Endothelial cell (in vitro differentiated cells): ENCODE measurements at regions not wholly inside any gene's neighbourhood (a gene's known extent, or its start where the extent isn't known, plus 50 kb on each side); places are given as distances from the start of the nearest gene placed in this dataset.

Experiments
- DNase-seq: peaks from one replicate; pipeline ENCODE4 v3.0.0; 2021; ENCODE audit warnings: low spot score
- H3K27ac Mint-ChIP-seq: one replicate; pipeline ENCODE4 v1.8.0; 2021; ENCODE audit warnings: mixed read lengths, inconsistent platforms; ENCODE audit not compliant: unreplicated experiment
- H3K27me3 Mint-ChIP-seq: one replicate; pipeline ENCODE4 v1.8.0; 2021; ENCODE audit warnings: mild to moderate bottlenecking, moderate library complexity, mixed read lengths, inconsistent platforms; ENCODE audit not compliant: unreplicated experiment
- H3K36me3 Mint-ChIP-seq: one replicate; pipeline ENCODE4 v1.8.0; 2021; ENCODE audit warnings: mild to moderate bottlenecking, low read depth, mixed read lengths, inconsistent platforms; ENCODE audit not compliant: unreplicated experiment
- H3K4me1 Mint-ChIP-seq: one replicate; pipeline ENCODE4 v1.8.0; 2021; ENCODE audit warnings: mild to moderate bottlenecking, mixed read lengths, inconsistent platforms; ENCODE audit not compliant: unreplicated experiment
- H3K4me3 Mint-ChIP-seq: one replicate; pipeline ENCODE4 v1.8.0; 2021; ENCODE audit warnings: mild to moderate bottlenecking, mixed read lengths, inconsistent platforms; ENCODE audit not compliant: unreplicated experiment
- H3K9me3 Mint-ChIP-seq: one replicate; pipeline ENCODE4 v1.8.0; 2021; ENCODE audit warnings: mixed read lengths, inconsistent platforms; ENCODE audit not compliant: unreplicated experiment
- TF ChIP-seq, protein P1 (sequence below): fragments of 200-600 bp; sonication (generic); IDR thresholded peaks from one replicate; pipeline ENCODE4 v1.5.0; 2021; ENCODE audit warnings: antibody characterized with exemption; ENCODE audit not compliant: unreplicated experiment

GRCh38 chr3:159146392-159146791, 344.5 kb downstream of the MFSD1 start:
- no peak for DNase-seq
- Mint-ChIP-seq H3K4me3 (no peak overlapping the region), H3K27ac (no peak overlapping the region)

GRCh38 chr3:159146856-159147435, 345.1 kb downstream of the MFSD1 start:
- Mint-ChIP-seq H3K27ac (no peak overlapping the region), H3K4me1 (no peaks in the 10 kb centered on the region)

More at GRCh38 chr3:159146392-159146791, 344.5 kb downstream of the MFSD1 start:
- Mint-ChIP-seq H3K36me3 (no peaks in the 10 kb centered on the region), H3K27me3 (peaks cover 4% of the 10 kb centered on the region), H3K9me3 (no peaks in the 10 kb centered on the region), H3K4me1 (no peaks in the 10 kb centered on the region)
- TF ChIP-seq, protein P1, sequence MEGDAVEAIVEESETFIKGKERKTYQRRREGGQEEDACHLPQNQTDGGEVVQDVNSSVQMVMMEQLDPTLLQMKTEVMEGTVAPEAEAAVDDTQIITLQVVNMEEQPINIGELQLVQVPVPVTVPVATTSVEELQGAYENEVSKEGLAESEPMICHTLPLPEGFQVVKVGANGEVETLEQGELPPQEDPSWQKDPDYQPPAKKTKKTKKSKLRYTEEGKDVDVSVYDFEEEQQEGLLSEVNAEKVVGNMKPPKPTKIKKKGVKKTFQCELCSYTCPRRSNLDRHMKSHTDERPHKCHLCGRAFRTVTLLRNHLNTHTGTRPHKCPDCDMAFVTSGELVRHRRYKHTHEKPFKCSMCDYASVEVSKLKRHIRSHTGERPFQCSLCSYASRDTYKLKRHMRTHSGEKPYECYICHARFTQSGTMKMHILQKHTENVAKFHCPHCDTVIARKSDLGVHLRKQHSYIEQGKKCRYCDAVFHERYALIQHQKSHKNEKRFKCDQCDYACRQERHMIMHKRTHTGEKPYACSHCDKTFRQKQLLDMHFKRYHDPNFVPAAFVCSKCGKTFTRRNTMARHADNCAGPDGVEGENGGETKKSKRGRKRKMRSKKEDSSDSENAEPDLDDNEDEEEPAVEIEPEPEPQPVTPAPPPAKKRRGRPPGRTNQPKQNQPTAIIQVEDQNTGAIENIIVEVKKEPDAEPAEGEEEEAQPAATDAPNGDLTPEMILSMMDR: no peak

GRCh38 chr3:159147813-159148212, 346.0 kb downstream of the MFSD1 start:
- Mint-ChIP-seq H3K4me1 (no peaks in the 10 kb centered on the region), H3K36me3 (no peaks in the 10 kb centered on the region), H3K27me3 (peaks cover 5% of the 10 kb centered on the region), H3K27ac (no peak overlapping the region), H3K4me3 (no peak overlapping the region), H3K9me3 (no peaks in the 10 kb centered on the region)
- DNase-seq: no peak
- TF ChIP-seq, protein P1: no peak

More at GRCh38 chr3:159146856-159147435, 345.1 kb downstream of the MFSD1 start:
- Mint-ChIP-seq H3K9me3 (no peaks in the 10 kb centered on the region), H3K27me3 (peaks cover 5% of the 10 kb centered on the region), H3K36me3 (no peaks in the 10 kb centered on the region), H3K4me3 (no peak overlapping the region)
- TF ChIP-seq, protein P1: no peak
- no peak for DNase-seq

GRCh38 chr3:159148466-159148865, 346.6 kb downstream of the MFSD1 start:
- Mint-ChIP-seq H3K27me3 (peaks cover 4% of the 10 kb centered on the region), H3K27ac (no peak overlapping the region), H3K9me3 (no peaks in the 10 kb centered on the region), H3K4me1 (no peaks in the 10 kb centered on the region), H3K36me3 (no peaks in the 10 kb centered on the region), H3K4me3 (no peak overlapping the region)
- DNase-seq: no peak
- TF ChIP-seq, protein P1: no peak

- peaks cover 4% of the 10 kb centered on the region for H3K27me3 Mint-ChIP-seq
- no peaks in the 10 kb centered on the region for H3K9me3 Mint-ChIP-seq
- H3K36me3 Mint-ChIP-seq: no peaks in the 10 kb centered on the region
- DNase-seq: no peak
- H3K27ac Mint-ChIP-seq: no peak overlapping the region
- no peak overlapping the region for H3K4me3 Mint-ChIP-seq
- TF ChIP-seq, protein P1: no peak
- no peaks in the 10 kb centered on the region for H3K4me1 Mint-ChIP-seq
These were observed 347.3 kb downstream of the MFSD1 start for GRCh38 chr3:159149131-159149530.
